ENCODE measurements at regions not wholly inside any gene's neighbourhood (a gene's known extent, or its start where the extent isn't known, plus 50 kb on each side); places are given as distances from the start of the nearest gene placed in this dataset.
"Not testable (repeated sequence)": the region's sequence is repeated elsewhere in the genome, so short reads cannot be mapped to it uniquely, and the experiment has no call there.

DNA sequence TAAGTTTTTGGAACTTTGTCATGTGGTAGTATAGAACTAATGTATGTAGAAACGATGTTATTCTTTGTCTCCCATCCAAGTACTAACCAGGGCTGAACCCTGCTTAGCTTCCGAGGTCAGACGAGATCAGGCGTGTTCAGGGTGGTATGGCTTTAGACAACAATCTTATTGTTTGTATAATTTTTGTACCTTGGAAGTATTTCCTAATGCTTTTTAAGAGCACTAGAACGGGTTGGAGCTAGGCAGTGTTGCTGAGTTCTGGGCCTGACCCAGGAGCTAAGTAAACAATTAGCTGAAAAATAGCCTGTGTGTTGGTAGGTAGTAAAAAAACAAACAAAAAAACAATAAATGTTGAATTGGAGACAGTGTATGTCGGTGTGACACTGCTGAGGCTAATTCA is 244.3 kb downstream of the EMP1 start:
- no peak for DNase-seq (ENCODE audit: low read depth in 2 of 2)

DNA sequence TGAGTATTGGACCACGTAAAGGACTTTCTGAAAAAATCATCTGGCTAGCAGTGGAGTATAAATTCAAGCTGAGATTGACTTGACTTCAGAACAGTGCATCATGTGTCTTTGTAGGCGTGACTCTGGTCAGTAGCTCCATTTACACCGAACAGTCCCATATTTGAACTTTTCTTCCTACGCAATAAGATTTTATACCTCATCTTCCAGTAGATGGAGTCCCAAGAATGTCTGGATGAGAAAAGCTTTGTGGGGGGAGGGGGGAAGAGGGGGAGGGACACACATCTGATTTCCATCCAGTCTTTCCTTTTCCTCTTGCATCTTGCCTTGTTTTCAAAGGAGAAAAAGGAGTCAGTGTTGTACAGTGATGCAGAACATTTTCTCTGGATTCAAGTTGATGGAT is 241.0 kb downstream of the EMP1 start:
- DNase-seq (ENCODE audit: low read depth in 2 of 2): no peak

DNA sequence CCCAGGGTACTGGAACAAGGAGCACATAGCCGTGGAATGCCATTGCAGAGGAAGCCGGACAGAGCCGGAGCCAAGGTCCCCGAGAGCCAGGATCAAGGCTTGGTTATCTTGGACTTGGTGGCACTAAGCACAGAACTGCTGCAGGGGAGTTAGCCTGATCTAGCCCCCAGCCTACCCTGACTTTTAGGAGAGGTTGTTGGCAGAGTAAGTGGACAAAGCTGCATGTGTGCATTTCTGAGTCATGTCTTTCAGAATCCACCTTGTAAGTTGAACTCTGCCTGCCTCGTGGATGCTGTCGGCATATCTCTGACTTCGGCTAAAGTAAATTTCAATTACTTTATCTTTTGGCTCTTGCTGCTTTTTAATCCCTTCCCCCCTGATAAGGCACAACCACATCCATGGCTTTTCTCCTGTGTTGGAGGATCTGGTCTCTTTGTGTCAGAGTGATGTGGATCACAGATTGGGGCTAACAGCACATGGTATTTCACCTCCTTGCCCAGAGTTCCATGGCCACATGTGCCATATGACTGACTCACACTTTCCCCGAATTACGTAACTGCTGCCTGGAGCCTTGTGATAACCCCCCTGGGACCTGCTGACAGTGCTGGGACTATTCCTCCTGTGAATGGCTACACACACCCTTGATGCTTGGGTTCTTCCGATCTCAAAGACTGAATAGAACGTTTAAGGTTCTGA is 240.3 kb downstream of the EMP1 start:
- no peak for DNase-seq (ENCODE audit: low read depth in 2 of 2)

DNA sequence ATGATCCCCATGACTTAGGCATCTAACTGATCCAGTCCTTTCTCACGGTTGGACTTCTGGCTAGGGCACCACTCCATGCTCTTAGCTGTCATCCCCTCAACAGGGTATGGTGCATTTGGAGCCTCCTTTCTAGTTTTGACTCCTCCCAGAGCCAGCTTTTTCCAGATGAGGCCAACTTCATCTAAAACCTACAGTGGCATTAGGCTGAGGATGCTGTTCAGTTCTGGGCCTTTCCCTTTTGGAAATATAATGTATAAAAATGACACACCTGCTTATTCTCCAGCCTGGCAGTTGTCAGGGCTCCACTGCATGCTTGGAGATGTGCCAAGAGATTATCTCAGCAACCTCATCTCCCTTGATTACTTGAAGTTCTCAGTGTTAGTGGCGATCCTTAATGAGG is 239.7 kb downstream of the EMP1 start:
- DNase-seq (ENCODE audit: low read depth in 2 of 2): no peak

DNA sequence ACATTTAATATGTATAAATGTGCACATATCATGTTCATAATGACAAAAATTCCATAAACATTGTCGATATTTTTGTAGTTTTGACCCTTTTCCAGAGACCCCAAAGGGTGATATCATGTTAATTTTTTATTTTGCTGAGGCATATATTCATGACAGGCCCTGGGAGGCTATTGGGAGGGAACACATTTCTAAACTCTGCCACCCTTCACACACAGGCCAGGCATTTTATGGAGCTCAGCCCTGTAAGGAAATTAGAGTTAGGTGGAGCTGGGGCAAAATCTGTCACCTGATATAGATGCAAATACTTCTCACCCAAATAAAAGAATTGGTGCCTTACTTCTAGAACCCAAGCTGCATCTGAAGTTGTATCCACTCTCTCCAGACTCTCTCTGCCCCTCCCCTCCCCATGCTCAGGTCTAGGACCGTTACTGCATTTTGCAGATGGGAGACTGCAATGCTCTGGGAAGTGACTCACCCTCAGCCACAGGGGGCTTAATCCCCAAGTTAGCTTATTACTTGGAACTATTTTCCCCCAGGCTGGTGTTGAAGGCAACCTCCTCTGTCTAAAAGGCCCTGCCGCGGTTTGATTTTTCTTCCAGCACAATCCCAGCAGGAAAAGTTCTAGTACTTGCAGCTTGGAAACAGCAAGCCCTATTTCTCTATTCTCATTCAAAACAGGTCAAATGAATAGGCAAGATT is 238.9 kb downstream of the EMP1 start:
- no peak for DNase-seq (ENCODE audit: low read depth in 2 of 2)

DNA sequence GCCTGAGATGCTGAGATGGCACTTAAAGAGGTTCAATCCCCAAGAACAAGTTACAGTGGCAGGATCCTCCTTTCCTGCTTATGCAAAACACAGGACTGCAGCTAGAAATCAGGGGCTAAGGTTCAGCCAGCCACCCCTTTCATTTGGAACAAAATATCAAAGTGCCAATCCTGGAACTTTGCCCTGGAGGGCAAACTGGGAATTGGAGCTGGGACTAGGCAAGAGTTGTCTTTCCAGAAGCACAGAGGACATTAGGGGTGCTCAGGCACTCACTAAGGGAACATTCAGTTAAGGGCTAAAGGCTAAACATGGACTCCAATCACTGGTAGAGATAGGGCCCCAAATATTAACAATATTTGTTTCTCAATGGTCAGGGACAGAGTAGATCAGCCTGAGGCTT is 237.2 kb downstream of the EMP1 start:
- DNase-seq (ENCODE audit: low read depth in 2 of 2): no peak

DNA sequence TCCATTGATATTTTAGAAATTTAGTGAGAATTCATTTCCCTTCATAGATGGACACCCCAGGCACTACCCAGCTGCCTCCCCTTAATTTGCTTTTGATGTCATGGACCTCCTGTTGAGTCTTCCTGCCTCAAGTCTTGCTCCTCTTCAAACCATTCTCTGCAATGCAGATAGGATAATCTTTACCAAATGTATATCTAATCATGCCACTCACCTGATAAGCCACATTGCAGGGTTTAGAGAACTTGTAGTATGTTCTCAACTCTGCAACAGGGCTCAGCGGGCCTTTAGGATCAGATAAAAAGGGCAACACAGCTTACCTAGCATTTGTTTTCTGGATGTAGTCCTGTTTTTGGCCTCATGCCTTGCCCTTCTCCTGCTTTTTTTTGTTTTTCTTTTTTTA is 234.5 kb downstream of the EMP1 start:
- no peak for DNase-seq (ENCODE audit: low read depth in 2 of 2)

DNA sequence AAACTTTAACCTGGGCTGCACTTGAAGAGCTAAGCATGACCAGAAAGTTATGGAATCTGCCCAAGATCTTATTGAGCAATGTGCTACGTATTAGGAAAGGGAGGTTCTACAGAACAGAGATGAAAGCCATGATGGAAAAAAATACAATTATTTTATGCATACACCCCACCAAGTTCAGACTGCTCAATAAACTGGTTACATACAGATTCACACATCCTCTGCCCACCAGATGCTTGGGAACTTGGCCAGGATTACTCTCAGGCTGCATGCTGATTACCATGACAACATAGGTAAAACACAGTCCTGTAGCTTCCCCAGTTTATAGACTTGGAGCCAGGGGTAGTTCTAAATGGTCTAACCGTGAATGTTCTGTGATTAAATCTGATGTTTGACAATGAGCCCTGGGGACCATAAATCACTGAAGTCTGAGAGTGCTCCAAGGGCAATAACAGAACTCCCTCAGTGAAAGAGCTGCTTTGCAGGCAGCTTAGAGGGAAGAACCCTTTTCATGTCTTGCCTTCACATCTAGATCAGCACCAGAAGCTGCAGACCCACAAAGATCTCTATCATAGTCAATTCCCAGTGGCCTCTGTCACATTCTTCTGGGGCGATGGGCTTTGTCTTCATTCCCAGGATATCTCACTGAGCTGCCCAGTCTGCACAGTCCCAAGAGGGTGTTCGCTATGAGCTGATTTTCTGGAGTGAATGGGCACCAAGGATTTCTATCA is 232.2 kb downstream of the EMP1 start:
- peak; percentile 65 to 75 for DNase-seq (ENCODE audit: low read depth in 2 of 2)

DNA sequence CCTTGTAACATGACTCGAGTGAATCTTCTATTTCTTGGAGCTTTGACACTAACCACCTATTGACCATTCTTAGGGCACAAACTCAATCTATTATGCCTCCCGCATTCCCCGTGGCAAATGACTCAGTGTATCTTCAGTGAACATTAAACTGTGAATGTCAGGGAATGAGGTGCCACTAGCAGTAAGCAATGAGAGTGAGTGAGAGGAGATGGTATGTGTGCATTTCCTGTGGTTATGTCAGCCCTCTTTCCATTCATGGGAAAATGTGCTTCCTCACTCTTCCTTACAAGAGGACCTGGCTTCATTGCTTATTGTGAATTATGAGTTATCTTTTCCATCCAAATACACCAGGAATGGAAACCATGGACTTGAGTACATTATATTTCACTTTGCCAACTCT is 229.2 kb downstream of the EMP1 start:
- DNase-seq (ENCODE audit: low read depth in 2 of 2): peak; percentile 68

DNA sequence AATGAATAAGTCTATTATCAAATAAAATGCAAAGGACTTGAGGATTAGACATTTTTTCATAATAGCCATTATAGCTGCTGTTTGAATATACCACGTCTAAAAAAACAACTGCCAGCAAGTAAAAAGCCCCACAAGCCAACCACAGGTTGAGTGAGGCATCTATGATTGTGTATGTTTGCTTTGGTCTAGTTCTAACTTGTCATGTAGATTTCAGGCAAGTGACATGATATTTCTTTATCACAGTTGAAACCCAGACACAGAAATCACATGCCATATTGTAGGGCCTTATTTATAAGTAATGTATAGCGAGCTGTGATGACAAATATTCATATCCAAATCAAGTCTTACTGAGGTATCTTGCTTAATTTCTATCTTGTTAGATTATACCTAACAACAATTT is 225.8 kb downstream of the EMP1 start:
- DNase-seq (ENCODE audit: low read depth in 2 of 2): no peak

DNA sequence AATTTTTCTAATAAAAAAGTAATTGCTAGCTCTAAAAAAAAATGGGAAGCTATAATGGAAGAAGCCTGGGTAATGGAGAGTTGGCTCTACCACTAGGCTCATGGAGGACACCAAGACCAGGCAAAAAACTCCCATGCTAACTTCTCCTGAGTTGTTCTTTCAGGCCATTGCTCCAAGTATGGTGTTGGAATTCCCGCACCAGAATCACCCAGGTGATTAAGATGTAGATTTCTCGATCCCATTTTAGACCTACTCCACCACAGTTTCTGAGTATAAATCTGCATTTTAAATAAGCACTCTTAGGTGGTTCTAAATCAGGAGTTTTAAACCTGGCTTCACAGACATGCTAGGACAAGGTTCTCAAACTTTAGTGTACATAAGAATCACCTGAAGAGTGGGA is 221.0 kb downstream of the EMP1 start:
- DNase-seq (ENCODE audit: low read depth in 2 of 2): no peak

DNA sequence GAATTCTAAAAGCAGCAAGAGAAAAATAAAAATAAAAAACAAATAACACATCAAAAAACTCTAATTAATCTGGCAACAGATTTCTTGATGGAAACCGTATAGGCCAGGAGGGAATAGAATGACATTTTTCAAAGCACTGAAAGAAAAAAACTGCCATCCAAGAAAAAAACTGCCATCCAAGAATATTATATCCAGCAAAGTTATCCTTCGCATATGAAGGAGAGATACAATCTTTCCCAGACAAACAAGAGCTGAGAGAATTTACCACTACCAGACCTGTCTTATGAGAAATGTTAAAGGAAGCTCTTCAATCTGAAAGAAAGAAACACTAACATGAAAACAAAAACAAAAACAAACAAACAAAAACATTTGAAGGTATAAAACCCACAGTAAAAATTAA is 214.8 kb downstream of the EMP1 start:
- DNase-seq (ENCODE audit: low read depth in 2 of 2): no peak

DNA sequence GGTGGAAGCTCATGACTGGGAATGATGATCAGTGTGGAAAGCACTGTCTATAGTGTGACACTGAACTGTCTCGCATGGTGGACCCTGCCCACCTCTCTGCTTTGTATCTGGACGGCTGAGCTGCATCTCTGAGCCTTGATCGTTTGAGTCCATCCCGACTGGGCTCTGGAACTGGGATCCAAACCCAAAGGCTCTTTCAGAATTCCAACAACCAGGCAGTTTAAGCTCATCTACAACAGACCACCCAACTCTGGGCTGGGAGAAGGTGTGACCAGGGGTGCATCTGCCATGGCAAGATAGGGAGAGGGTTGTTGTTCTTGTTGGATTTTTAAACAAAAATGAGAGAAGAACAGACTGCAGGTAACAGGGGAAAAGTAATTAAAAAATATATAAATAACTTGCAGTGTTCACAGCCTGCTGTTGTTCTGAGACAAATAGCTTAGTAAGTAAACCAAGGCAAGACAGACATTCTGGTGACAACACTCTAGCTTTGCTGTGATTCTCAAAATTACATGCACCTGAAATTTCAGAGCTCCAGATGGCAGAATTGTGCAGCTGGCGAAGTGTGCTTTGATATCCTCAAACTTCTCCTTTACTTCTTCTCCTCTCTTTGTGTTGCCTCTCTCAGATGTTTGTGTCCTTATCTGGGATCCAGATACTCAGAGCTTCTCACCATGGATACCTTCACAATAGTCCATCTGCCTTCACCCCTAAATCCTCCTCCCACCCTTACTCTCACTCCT is 209.6 kb downstream of the EMP1 start:
- no peak for DNase-seq (ENCODE audit: low read depth in 2 of 2)

DNA sequence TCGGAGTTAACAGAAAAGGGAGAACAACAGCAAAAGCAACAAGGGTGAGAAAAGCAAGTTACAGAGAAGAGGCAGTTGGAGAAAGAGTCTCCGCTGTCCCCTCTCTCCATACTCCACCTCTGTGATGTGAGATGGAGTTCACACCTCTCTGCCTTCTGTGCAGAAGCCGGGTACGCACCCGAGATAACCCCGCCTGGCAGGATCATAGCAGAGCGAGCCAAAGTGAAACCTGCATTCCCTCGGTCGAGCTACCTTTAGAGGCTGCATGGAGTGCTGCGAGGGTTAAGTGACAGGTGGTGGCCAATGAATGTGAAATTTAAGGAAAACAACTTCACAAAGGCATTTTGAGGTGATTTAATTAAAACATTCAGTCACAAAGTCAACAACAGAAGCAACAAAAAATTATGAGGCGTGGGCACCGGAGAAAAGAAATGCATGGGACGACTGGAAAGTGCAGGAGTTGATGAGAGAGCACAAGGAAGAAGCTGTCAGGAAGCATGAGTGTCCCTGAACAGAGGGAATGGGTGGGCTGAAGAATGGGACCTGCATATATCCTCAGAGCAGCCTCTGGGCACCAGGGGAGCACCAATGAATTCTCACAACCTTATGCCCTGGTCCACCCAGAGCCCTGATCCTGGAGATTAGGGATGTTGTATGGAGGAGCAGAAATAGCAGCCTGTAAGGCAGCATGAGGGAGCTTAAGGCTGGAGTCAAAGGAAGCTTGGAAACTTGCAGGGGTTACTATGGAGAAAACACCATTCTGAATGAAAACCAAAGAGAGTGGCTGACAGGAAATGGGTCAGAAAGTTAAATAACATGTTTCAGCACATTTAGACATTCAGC is 208.3 kb downstream of the EMP1 start:
- no peak for DNase-seq (ENCODE audit: low read depth in 2 of 2)

DNA sequence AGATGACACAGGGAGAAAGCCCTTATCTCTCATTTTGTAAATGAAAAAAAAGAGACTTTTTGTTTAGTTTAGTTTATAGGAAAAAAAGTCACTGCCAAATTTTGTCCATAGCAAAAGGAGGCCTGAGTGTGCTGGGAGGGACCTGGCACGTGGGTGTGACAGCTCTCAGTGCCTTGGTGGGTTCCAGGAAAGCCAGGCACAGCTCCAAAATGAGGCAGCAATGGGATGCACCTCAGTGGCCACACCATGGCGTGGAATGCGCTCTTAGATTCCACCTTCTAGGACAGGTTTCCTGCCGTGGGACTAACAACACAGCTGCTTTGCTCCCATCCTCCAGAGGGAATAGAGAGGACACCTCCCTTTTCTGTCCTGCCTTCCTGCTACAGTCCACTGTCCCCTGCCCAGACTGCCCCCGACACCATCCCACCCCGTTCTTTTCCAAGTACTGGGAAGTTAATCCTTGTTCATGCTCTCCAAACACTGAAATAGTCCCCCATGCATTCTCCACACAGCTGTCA is 207.6 kb downstream of the EMP1 start:
- no peak for DNase-seq (ENCODE audit: low read depth in 2 of 2)

DNA sequence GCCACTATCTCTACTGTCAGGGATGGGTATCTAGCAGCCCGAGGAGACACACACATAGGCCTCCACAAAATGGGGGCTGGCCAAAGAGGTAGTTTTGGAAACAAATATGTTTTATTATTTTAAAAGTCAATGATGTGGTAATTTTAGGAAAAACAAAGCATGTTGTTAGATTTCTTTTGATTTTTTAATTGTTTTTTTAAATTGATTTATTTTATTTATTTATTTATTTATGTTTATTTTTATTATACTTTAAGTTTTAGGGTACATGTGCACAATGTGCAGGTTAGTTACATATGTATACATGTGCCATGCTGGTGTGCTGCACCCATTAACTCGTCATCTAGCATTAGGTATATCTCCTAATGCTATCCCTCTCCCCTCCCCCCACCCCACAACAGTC is 194.8 kb downstream of the EMP1 start:
- DNase-seq (ENCODE audit: low read depth in 2 of 2): not testable (repeated sequence)

DNA sequence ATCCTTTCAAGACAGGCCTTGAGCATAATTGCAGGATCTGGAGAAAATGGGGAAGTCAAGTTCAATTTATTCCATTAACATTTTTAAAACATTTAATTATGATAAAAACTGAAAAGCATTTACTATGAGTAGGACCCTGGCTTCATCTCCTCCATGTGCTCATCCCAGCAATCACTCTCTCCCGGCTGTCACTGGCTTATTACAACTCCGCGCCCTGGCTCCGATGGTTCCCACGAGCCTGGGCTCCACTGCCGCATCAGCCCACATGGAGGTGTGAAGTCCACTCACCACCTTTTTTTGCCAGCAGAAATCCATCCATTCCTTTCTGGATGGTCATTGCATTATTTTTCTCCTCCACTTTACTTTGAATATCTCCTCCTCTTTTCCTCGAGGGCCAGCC is 194.4 kb downstream of the EMP1 start:
- no peak for DNase-seq (ENCODE audit: low read depth in 2 of 2)

DNA sequence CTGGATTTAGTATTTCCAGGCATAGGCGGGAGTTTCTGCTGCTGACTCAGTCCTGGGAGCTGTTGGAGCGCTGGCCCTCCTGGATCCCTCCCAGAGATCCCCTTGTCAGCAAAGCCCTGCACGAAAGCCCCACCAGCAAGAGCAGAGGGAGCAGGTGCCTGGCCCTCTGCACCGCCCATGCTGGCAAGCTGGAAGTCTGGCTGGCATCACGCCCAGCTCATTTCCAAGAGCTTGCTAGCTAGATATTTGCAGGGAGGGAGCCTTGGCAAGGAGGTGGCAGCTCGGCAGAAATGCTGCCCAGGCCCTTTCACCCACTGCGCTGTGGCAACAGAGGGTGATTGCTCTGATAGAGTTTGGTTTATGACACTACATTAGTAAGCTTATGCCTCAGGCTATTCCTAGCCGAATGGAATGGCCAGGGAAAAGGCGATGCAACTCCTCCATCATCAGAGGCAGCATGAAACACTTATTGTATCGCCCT is 193.9 kb downstream of the EMP1 start:
- no peak for DNase-seq (ENCODE audit: low read depth in 2 of 2)

DNA sequence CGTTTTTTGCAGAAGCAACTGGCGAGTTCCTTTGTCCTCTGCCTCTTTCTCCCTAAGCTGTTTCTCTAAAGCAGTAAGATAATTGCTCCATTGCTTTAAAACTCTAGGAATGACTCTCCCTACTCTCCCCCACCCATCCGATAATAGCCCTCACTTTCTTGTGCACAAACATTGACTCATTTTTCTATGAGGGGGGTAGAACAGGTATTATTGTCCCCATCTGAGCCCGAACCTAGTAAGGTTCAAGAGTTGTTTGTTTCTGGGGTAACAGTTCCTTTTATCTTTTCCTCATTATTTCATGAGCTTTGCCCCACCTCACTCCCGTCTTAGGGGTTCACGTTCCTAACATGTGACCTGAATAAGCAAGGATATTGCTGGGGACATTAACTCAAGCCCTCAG is 190.6 kb downstream of the EMP1 start:
- no peak for DNase-seq (ENCODE audit: low read depth in 2 of 2)

DNA sequence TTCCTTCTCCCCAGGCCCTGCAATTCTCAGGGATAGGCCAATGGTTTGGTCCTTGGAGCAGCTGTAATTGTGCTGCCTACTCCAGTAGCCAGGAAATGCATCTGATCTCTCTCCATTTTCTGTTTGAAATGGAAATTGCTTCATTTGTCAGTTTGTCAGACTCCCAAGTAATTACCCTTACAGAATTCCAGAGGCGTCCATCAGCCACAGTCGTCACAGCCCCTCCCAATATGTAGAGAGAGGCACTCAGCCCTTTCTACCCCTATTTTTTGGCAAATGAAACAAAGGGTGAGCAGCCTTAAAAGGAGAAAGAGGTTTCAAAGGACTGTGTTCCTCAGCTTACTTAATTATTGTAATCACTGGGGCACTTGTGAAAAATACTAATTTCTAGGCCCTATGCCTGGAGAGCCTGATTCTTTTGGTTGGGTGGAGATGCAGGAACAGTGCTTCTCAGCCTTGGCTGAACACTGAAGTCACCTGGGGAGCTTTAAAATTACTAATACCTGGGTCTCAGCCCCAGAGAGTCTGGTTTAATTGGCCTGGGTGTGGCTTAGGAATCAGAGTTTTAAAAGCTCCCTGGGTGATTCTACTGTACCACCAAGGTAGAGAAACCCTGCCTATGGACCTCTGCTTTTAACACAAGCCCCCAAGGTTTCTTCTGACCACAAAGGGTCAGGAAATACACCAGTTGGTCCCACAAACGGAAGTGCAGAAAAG is 190.0 kb downstream of the EMP1 start:
- no peak for DNase-seq (ENCODE audit: low read depth in 2 of 2)

Measured in fibroblast of skin of left biceps (primary cell).